ENCODE measurements at regions not wholly inside any gene's neighbourhood (a gene's known extent, or its start where the extent isn't known, plus 50 kb on each side); places are given as distances from the start of the nearest gene placed in this dataset.

- TF ChIP-seq CTCF (conservative IDR thresholded peaks at IDR 0.05; ENCODE audit: low read length) (no peak), EZH2phosphoT487 (IDR thresholded peaks at IDR 0.05; ENCODE audit: borderline replicate concordance, low read depth, low read length) (no peak)
Measured at GRCh38 chr2:167501618-167502017, 613.3 kb downstream of the XIRP2 start.
